H9 (cell line): ENCODE measurements at regions not wholly inside any gene's neighbourhood (a gene's known extent, or its start where the extent isn't known, plus 50 kb on each side); places are given as distances from the start of the nearest gene placed in this dataset.

Source experiments
- DNase-seq: peaks from one replicate; pipeline ENCODE4 v3.0.0-alpha.2; 2017
- H2AFZ ChIP-seq: one replicate; pipeline ENCODE4 v1.6.1; 2013; ENCODE audit warnings: mild to moderate bottlenecking, low read length, control low read depth, moderate library complexity
- H2AK5ac ChIP-seq: 2 replicates; pipeline ENCODE4 v1.6.1; 2013; ENCODE audit warnings: low read length, control low read depth, mixed read lengths; ENCODE audit not compliant: insufficient read length
- H2BK120ac ChIP-seq: one replicate; pipeline ENCODE4 v1.6.1; 2013; ENCODE audit warnings: low read depth, mild to moderate bottlenecking, low read length, control low read depth, inconsistent platforms; ENCODE audit not compliant: poor library complexity, severe bottlenecking
- H2BK12ac ChIP-seq: 2 replicates; pipeline ENCODE4 v1.6.1; 2013; ENCODE audit warnings: low read length, control low read depth, mixed read lengths, low read depth; ENCODE audit not compliant: insufficient read length
- H2BK15ac ChIP-seq: 2 replicates; pipeline ENCODE4 v1.6.1; 2013; ENCODE audit warnings: low read depth, low read length, control low read depth
- H2BK20ac ChIP-seq: one replicate; pipeline ENCODE4 v1.6.1; 2013; ENCODE audit warnings: low read depth, mild to moderate bottlenecking, low read length, control low read depth, inconsistent platforms; ENCODE audit not compliant: poor library complexity, severe bottlenecking
- H2BK5ac ChIP-seq: 2 replicates; pipeline ENCODE4 v1.6.1; 2013; ENCODE audit warnings: low read length, control low read depth, mixed read lengths; ENCODE audit not compliant: insufficient read length
- H3K14ac ChIP-seq: 2 replicates; pipeline ENCODE4 v1.6.1; 2013; ENCODE audit warnings: low read length, control low read depth; ENCODE audit not compliant: insufficient read depth
- H3K18ac ChIP-seq: 2 replicates; pipeline ENCODE4 v1.6.1; 2013; ENCODE audit warnings: low read depth, mild to moderate bottlenecking, mixed read lengths, low read length, control low read depth; ENCODE audit not compliant: insufficient read length
- H3K23ac ChIP-seq: 2 replicates; pipeline ENCODE4 v1.6.1; 2013; ENCODE audit warnings: low read length, control low read depth, mixed read lengths, low read depth; ENCODE audit not compliant: insufficient read length
- H3K23me2 ChIP-seq: 2 replicates; pipeline ENCODE4 v1.6.1; 2013; ENCODE audit warnings: low read depth, mild to moderate bottlenecking, mixed read lengths, low read length, control low read depth; ENCODE audit not compliant: insufficient read length, poor library complexity, severe bottlenecking
- H3K27ac ChIP-seq: 2 replicates; pipeline ENCODE4 v1.5.1; 2013; ENCODE audit warnings: low read length, control low read depth, mixed read lengths, low read depth; ENCODE audit not compliant: insufficient read length
- H3K27me3 ChIP-seq: 2 replicates; pipeline ENCODE4 v1.6.1; 2013; ENCODE audit warnings: low read length, control low read depth, inconsistent platforms; ENCODE audit not compliant: insufficient read depth
- H3K4ac ChIP-seq: 2 replicates; pipeline ENCODE4 v1.6.1; 2013; ENCODE audit warnings: low read depth, mild to moderate bottlenecking, control low read depth, inconsistent platforms, low read length, moderate library complexity
- H3K4me1 ChIP-seq: 2 replicates; pipeline ENCODE4 v1.6.1; 2013; ENCODE audit warnings: low read length, control low read depth, inconsistent platforms; ENCODE audit not compliant: insufficient read depth
- H3K4me2 ChIP-seq: 2 replicates; pipeline ENCODE4 v1.6.1; 2013; ENCODE audit warnings: low read length, control low read depth, mixed read lengths; ENCODE audit not compliant: insufficient read length, insufficient read depth
- H3K56ac ChIP-seq: 2 replicates; pipeline ENCODE4 v1.6.1; 2013; ENCODE audit warnings: low read depth, mild to moderate bottlenecking, mixed read lengths, low read length, control low read depth; ENCODE audit not compliant: insufficient read length
- H3K79me1 ChIP-seq: 2 replicates; pipeline ENCODE4 v1.6.1; 2013; ENCODE audit warnings: low read depth, mild to moderate bottlenecking, moderate library complexity, low read length, control low read depth, inconsistent platforms; ENCODE audit not compliant: insufficient read depth, poor library complexity, severe bottlenecking
- H3K79me2 ChIP-seq: 2 replicates; pipeline ENCODE4 v1.6.1; 2013; ENCODE audit warnings: low read length, control low read depth, inconsistent platforms; ENCODE audit not compliant: insufficient read depth
- H3K9ac ChIP-seq: 2 replicates; pipeline ENCODE4 v1.6.1; 2013; ENCODE audit warnings: low read length, control low read depth, mixed read lengths; ENCODE audit not compliant: insufficient read length; ENCODE audit errors: extremely low read depth
- H3K9me3 ChIP-seq: one replicate; pipeline ENCODE4 v1.6.1; 2013; ENCODE audit warnings: low read depth, low read length, inconsistent platforms; ENCODE audit not compliant: control insufficient read depth
- H3T11ph ChIP-seq: one replicate; pipeline ENCODE4 v1.6.1; 2013; ENCODE audit warnings: mild to moderate bottlenecking, low read length, control low read depth, inconsistent platforms
- H4K20me1 ChIP-seq: one replicate; pipeline ENCODE4 v1.6.1; 2013; ENCODE audit not compliant: control insufficient read depth, insufficient read length, insufficient read depth
- H4K5ac ChIP-seq: 2 replicates; pipeline ENCODE4 v1.6.1; 2013; ENCODE audit warnings: low read depth, mild to moderate bottlenecking, mixed read lengths, low read length, control low read depth; ENCODE audit not compliant: insufficient read length
- H4K8ac ChIP-seq: replicated peaks from 2 replicates; pipeline ENCODE4 v1.6.1; 2013; ENCODE audit warnings: low read length, control low read depth, mixed read lengths, low read depth; ENCODE audit not compliant: insufficient read length
- H4K91ac ChIP-seq: 2 replicates; pipeline ENCODE4 v1.6.1; 2013; ENCODE audit warnings: low read depth, mild to moderate bottlenecking, moderate library complexity, mixed read lengths, low read length, control low read depth; ENCODE audit not compliant: insufficient read length
- H3K27ac Mint-ChIP-seq, 3 experiments: 2 replicates in 2 of 3; 3 replicates in 1 of 3; pipeline ENCODE4 v1.8.0; 2020 to 2021; ENCODE audit warnings: mixed read lengths in 3 of 3, mild to moderate bottlenecking in 1 of 3, moderate library complexity in 1 of 3
- H3K27me3 Mint-ChIP-seq: 2 replicates; pipeline ENCODE4 v1.8.0; 2021; ENCODE audit warnings: low read depth, mild to moderate bottlenecking, moderate library complexity, mixed read lengths
- H3K36me3 Mint-ChIP-seq, 3 experiments: 2 replicates in 2 of 3; 3 replicates in 1 of 3; pipeline ENCODE4 v1.8.0; 2020 to 2021; ENCODE audit warnings: low read depth in 3 of 3, mixed read lengths in 3 of 3; ENCODE audit not compliant: insufficient read depth in 1 of 3
- H3K4me1 Mint-ChIP-seq, 2 experiments: 2 replicates each; pipeline ENCODE4 v1.8.0; 2020; ENCODE audit warnings: mixed read lengths in 2 of 2
- H3K4me3 Mint-ChIP-seq, 2 experiments: 2 replicates in 1 of 2; 3 replicates in 1 of 2; pipeline ENCODE4 v1.8.0; 2020 to 2021; ENCODE audit warnings: mild to moderate bottlenecking in 2 of 2, mixed read lengths in 2 of 2, moderate library complexity in 1 of 2
- H3K9me3 Mint-ChIP-seq, 2 experiments: 2 replicates in 1 of 2; 3 replicates in 1 of 2; pipeline ENCODE4 v1.8.0; 2020; ENCODE audit warnings: mild to moderate bottlenecking in 2 of 2, mixed read lengths in 2 of 2, moderate library complexity in 1 of 2
- CTCF ChIP-seq: fragments of 200-600 bp; sonication (generic); conservative IDR thresholded peaks from 3 replicates; pipeline ENCODE4 v1.8.0; 2021; ENCODE audit warnings: antibody characterized with exemption, mild to moderate bottlenecking
- WGBS: extraction: QIAGEN DNeasy Blood & Tissue Kit; methylation state at CpG from one replicate; pipeline ENCODE4 v1.1.7; 2013; ENCODE audit warnings: missing lambda C conversion rate, low lambda C conversion rate, mixed read lengths; ENCODE audit not compliant: insufficient read length; ENCODE audit errors: extremely low coverage; 5-methylcytosine and 5-hydroxymethylcytosine counted together

GRCh38 chr17:15177343-15177742 lies 87.8 kb downstream of the PMP22 start:
- Histone ChIP-seq H3K23ac (no peak overlapping the region), H3K4me2 (no peak overlapping the region), H3K27me3 (no peaks in the 10 kb centered on the region; the same call in 1 of the 2 replicates), H3K14ac (no peak overlapping the region), H3K18ac (no peak overlapping the region), H4K5ac (no peak overlapping the region), H3K4ac (no peak overlapping the region), H2BK15ac (no peak overlapping the region), H3K79me2 (no peaks in the 10 kb centered on the region), H3K9me3 (no peaks in the 10 kb centered on the region), H3K27ac (no peak overlapping the region), H3K23me2 (no peaks in the 10 kb centered on the region), H2BK5ac (no peak overlapping the region), H3T11ph (no peak overlapping the region), H2BK120ac (no peak overlapping the region), H3K9ac (no peak overlapping the region), H4K91ac (no peak overlapping the region), H3K4me1 (peaks cover 5% of the 10 kb centered on the region; the same call in 1 of the 2 replicates), H2AFZ (no peak overlapping the region), H3K79me1 (no peaks in the 10 kb centered on the region), H2BK12ac (no peak overlapping the region), H2BK20ac (no peak overlapping the region), H4K8ac (no peak overlapping the region), H4K20me1 (no peaks in the 10 kb centered on the region), H3K56ac (no peak overlapping the region), H2AK5ac (no peak overlapping the region)
- WGBS, result no CpG with 5 or more reads among the region's 2 CpGs
- H3K4me3 Mint-ChIP-seq, result no peak overlapping the region
- H3K27me3 Mint-ChIP-seq, result peaks cover 8% of the 10 kb centered on the region
- DNase-seq, result no peak
- H3K36me3 Mint-ChIP-seq, result peaks cover 0 to 5% (median 2%) of the 10 kb centered on the region in 3 experiments; a peak in 4 of 7 replicates
- H3K27ac Mint-ChIP-seq, result no peak overlapping the region
- peaks cover 3 to 9% of the 10 kb centered on the region in 2 experiments; a peak in 4 of 5 replicates for H3K9me3 Mint-ChIP-seq
- TF ChIP-seq CTCF, result no peak
- peaks cover 18 to 26% of the 10 kb centered on the region in 2 experiments for H3K4me1 Mint-ChIP-seq
